A549 (cell line): ENCODE measurements at regions not wholly inside any gene's neighbourhood (a gene's known extent, or its start where the extent isn't known, plus 50 kb on each side); places are given as distances from the start of the nearest gene placed in this dataset.

Source experiments
- ATAC-seq, 2 experiments: fragments of 200-7000 bp in 1 of 2; fragments of >200 bp in 1 of 2; cut with Nextera tagmentation in 1 of 2; cut with Tn5 transposase in 1 of 2; 3 replicates each; pipeline versions ENCODE4 v1.8.0 to v1.9.1; 2018 to 2020; ENCODE audit warnings: mild to moderate bottlenecking in 1 of 2, moderate library complexity in 1 of 2
- CTCF ChIA-PET: fragments of 300-600 bp; sonication (Branson Sonifier 250); formaldehyde crosslinking; extraction: SDS; loops from one replicate; lab custom pipeline; 2021; ENCODE audit warnings: antibody characterized with exemption, inconsistent platforms; lab: Yijun Ruan, JAX
- POLR2A ChIA-PET: fragments of 350-600 bp; formaldehyde crosslinking; extraction: SDS; loops from one replicate; lab custom pipeline; 2021; ENCODE audit warnings: antibody characterized with exemption, inconsistent platforms; lab: Yijun Ruan, JAX
- DNase-seq, 2 experiments: peaks; one replicate each; pipeline versions ENCODE4 v3.0.0 to v3.0.0-alpha.2; 2011 to 2016; ENCODE audit warnings: low read depth in 1 of 2, low spot score in 1 of 2
- FAIRE-seq: peaks from 2 replicates; lab custom pipeline; 2011; peaks lifted over from hg19 to GRCh38; lab: Jason Lieb, UNC
- H3K27ac ChIP-seq, 2 experiments: fragments of >200 bp; sonication (Bioruptor Twin); formaldehyde crosslinking; 3 replicates each; pipeline ENCODE4 v1.5.1; 2016 to 2017
- H3K4me1 ChIP-seq: fragments of >200 bp; sonication (Bioruptor Twin); formaldehyde crosslinking; 3 replicates; pipeline ENCODE4 v1.6.1; 2016
- H3K4me2 ChIP-seq: fragments of >200 bp; sonication (Bioruptor Twin); formaldehyde crosslinking; 3 replicates; pipeline ENCODE4 v1.6.1; 2016
- H3K4me3 ChIP-seq: fragments of >200 bp; sonication (Bioruptor Twin); formaldehyde crosslinking; 3 replicates; pipeline ENCODE4 v1.5.1; 2016
- H3K9me3 ChIP-seq: fragments of >200 bp; sonication (Bioruptor Twin); formaldehyde crosslinking; 3 replicates; pipeline ENCODE4 v1.6.1; 2016
- CEBPB ChIP-seq, 2 experiments: fragments of >200 bp in 1 of 2; sonication (Bioruptor Twin) in 1 of 2; formaldehyde crosslinking in 1 of 2; IDR thresholded peaks; 2 replicates each; pipeline ENCODE4 v1.6.1; 2012 to 2016
- CHD4 ChIP-seq: fragments of 200-600 bp; sonication (generic); IDR thresholded peaks from 2 replicates; pipeline ENCODE4 v1.6.1; 2016; ENCODE audit warnings: antibody characterized with exemption, mild to moderate bottlenecking, borderline replicate concordance
- EHF ChIP-seq: fragments of 250-450 bp; sonication (Bioruptor Pico); IDR thresholded peaks from 2 replicates; pipeline ENCODE4 v1.5.0; 2020; ENCODE audit warnings: mild to moderate bottlenecking
- ESRRA ChIP-seq: fragments of 150-350 bp; IDR thresholded peaks from 2 replicates; pipeline ENCODE4 v1.6.1; 2014; ENCODE audit warnings: mild to moderate bottlenecking, low read length, borderline replicate concordance
- FOSB ChIP-seq: fragments of 250-450 bp; sonication (Bioruptor Pico); IDR thresholded peaks from 2 replicates; pipeline ENCODE4 v1.5.0; 2020; ENCODE audit warnings: mild to moderate bottlenecking, moderate library complexity
- GATA3 ChIP-seq: IDR thresholded peaks from 2 replicates; pipeline ENCODE4 v1.6.1; 2012; ENCODE audit warnings: borderline replicate concordance
- HDAC2 ChIP-seq: fragments of 200-600 bp; sonication (generic); IDR thresholded peaks from 2 replicates; pipeline ENCODE4 v1.6.1; 2016
- HOXA7 ChIP-seq: fragments of 250-450 bp; sonication (Bioruptor Pico); IDR thresholded peaks from 2 replicates; pipeline ENCODE4 v1.5.0; 2020; ENCODE audit warnings: mild to moderate bottlenecking, moderate library complexity
- HOXB5 ChIP-seq: fragments of 250-450 bp; sonication (Bioruptor Pico); IDR thresholded peaks from 2 replicates; pipeline ENCODE4 v1.5.0; 2020; ENCODE audit warnings: mild to moderate bottlenecking, moderate library complexity
- KDM1A ChIP-seq: fragments of 200-600 bp; sonication (generic); IDR thresholded peaks from 2 replicates; pipeline ENCODE4 v1.6.1; 2016; ENCODE audit warnings: low read depth, mild to moderate bottlenecking
- KDM5A ChIP-seq: fragments of 200-600 bp; sonication (generic); IDR thresholded peaks from 2 replicates; pipeline ENCODE4 v1.6.1; 2016; ENCODE audit warnings: antibody characterized with exemption, mild to moderate bottlenecking
- MAZ ChIP-seq: fragments of 150-350 bp; IDR thresholded peaks from 2 replicates; pipeline ENCODE4 v1.6.1; 2014; ENCODE audit warnings: antibody characterized with exemption, low read depth, low read length, borderline replicate concordance
- NFE2L2 ChIP-seq: fragments of 150-350 bp; conservative IDR thresholded peaks from 2 replicates; pipeline ENCODE4 v1.6.1; 2014; ENCODE audit warnings: low read length
- POLR2A ChIP-seq: IDR thresholded peaks from 2 replicates; pipeline ENCODE4 v1.6.1; 2012; ENCODE audit warnings: mild to moderate bottlenecking, low read length
- POLR2AphosphoS2 ChIP-seq: conservative IDR thresholded peaks from 2 replicates; pipeline ENCODE4 v1.6.1; 2012; ENCODE audit warnings: low read length, improper control_type of control experiment, inconsistent platforms
- RAD21 ChIP-seq, 2 experiments: fragments of >200 bp in 1 of 2; sonication (Bioruptor Twin) in 1 of 2; formaldehyde crosslinking in 1 of 2; IDR thresholded peaks in 1 of 2; conservative IDR thresholded peaks in 1 of 2; 2 replicates in 1 of 2; 3 replicates in 1 of 2; pipeline ENCODE4 v1.6.1; 2012 to 2018; ENCODE audit warnings: inconsistent platforms in 1 of 2
- SMC3 ChIP-seq: fragments of >200 bp; sonication (Bioruptor Twin); formaldehyde crosslinking; IDR thresholded peaks from 3 replicates; pipeline ENCODE4 v1.6.1; 2018; ENCODE audit warnings: inconsistent platforms
- SREBF2 ChIP-seq: fragments of 450-650 bp; IDR thresholded peaks from 2 replicates; pipeline ENCODE4 v1.6.1; 2014; ENCODE audit warnings: mild to moderate bottlenecking, moderate library complexity
- TFCP2L1 ChIP-seq: fragments of 250-450 bp; sonication (Bioruptor Pico); IDR thresholded peaks from 2 replicates; pipeline ENCODE4 v1.5.0; 2021; ENCODE audit warnings: mild to moderate bottlenecking
- TP53 ChIP-seq: fragments of 250-450 bp; sonication (Bioruptor Pico); IDR thresholded peaks from 2 replicates; pipeline ENCODE4 v1.5.0; 2021; ENCODE audit warnings: mild to moderate bottlenecking, moderate library complexity
- ZFP36 ChIP-seq: fragments of 450-650 bp; IDR thresholded peaks from 2 replicates; pipeline ENCODE4 v1.6.1; 2014; ENCODE audit warnings: borderline replicate concordance; ENCODE audit not compliant: partially characterized antibody
- ZNF302 ChIP-seq: fragments of 250-450 bp; sonication (Bioruptor Pico); IDR thresholded peaks from 2 replicates; pipeline ENCODE4 v1.9.0; 2021; ENCODE audit warnings: inconsistent platforms, mild to moderate bottlenecking, moderate library complexity
- WGBS: methylation state at CpG from one replicate; pipeline ENCODE4 v1.1.6; 2017; ENCODE audit errors: missing lambda C conversion rate; 5-methylcytosine and 5-hydroxymethylcytosine counted together
- TF ChIP-seq, protein P1 (sequence below): IDR thresholded peaks from 2 replicates; pipeline ENCODE4 v1.6.1; 2012; ENCODE audit warnings: low read depth, borderline replicate concordance
- TF ChIP-seq, protein P2 (sequence below): fragments of 450-650 bp; IDR thresholded peaks from 2 replicates; pipeline ENCODE4 v1.6.1; 2014; ENCODE audit warnings: antibody characterized with exemption
- TF ChIP-seq, protein P3 (sequence below): fragments of >200 bp; sonication (Bioruptor Twin); formaldehyde crosslinking; IDR thresholded peaks from 3 replicates; pipeline ENCODE4 v1.6.1; 2016
- TF ChIP-seq, protein P4 (sequence below): fragments of 250-450 bp; sonication (Bioruptor Pico); IDR thresholded peaks from 2 replicates; pipeline ENCODE4 v1.5.0; 2021; ENCODE audit warnings: mild to moderate bottlenecking, moderate library complexity, borderline replicate concordance

DNA sequence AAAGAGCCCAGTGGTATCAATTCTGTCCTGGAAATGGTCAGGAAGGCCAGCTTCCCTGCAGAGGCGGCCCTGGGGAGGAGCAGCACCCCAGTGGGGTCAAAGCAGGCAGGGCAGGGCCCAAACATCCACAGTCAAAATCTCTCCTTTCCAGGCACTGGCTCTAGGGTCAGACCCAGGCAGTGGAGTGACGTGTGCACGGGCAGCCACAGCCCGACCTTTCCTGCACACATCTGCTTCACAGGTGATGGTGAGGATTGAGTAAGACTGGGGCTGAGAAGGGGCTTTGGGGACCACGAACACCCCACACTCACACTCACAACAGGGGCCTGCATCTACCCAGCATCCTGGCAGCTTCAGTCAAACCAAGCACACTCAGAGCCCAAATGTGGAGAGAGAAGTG is 97.8 kb upstream of the GLI2 start:
- no peak for TF ChIP-seq HOXA7 (CRISPR knock-in tag)
- TF ChIP-seq, protein P1, sequence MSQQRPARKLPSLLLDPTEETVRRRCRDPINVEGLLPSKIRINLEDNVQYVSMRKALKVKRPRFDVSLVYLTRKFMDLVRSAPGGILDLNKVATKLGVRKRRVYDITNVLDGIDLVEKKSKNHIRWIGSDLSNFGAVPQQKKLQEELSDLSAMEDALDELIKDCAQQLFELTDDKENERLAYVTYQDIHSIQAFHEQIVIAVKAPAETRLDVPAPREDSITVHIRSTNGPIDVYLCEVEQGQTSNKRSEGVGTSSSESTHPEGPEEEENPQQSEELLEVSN = no peak
- no peak for TF ChIP-seq CEBPB (IDR thresholded peaks at IDR 0.05)
- no peak for TF ChIP-seq MAZ
- TF ChIP-seq TP53 = no peak
- H3K4me1 ChIP-seq = no peaks in the 10 kb centered on the region
- no peak overlapping the region for H3K27ac ChIP-seq
- no peak for DNase-seq
- 39% methylated on average over 4 of the region's 5 CpGs for WGBS
- no peak overlapping the region for H3K4me3 ChIP-seq
- ATAC-seq = no peak
- CTCF ChIA-PET = interaction anchor here (0.9 to 1.3 kb wide), 2 partner anchors 43 to 117 kb away, joined by 3 read pairs; no protein-coding TSS in a partner anchor
- POLR2A ChIA-PET = no interaction called here
- H3K9me3 ChIP-seq = no peaks in the 10 kb centered on the region
- no peak overlapping the region for H3K4me2 ChIP-seq
- FAIRE-seq = no peak

DNA sequence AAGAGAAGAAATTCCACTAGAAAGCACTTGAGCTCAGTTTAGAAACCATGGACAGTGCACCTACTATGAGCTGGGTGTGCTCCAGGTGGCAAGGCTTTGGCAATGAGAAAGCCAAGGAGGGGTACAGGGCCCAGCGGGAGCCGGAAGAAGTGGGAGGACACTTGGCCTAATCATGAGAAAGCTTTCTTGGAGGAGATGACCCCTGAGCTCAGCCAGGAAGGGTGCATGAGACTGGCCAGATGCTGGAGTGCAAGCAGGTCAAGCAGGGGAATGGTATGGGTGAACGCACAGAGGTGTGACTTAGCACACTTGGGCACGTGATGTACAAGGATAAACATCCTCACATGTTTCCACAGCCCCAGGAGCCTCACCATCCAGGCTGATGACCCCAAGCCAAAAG is 97.2 kb upstream of the GLI2 start:
- ATAC-seq (no peak), FAIRE-seq (no peak), DNase-seq (no peak)
- WGBS = 53% methylated on average over 4 of the region's 4 CpGs
- no peak for TF ChIP-seq CEBPB (IDR thresholded peaks at IDR 0.05)
- no peak overlapping the region for H3K4me3 ChIP-seq
- CTCF ChIA-PET = interaction anchor here (0.9 to 1.3 kb wide), 2 partner anchors 42 to 117 kb away, joined by 3 read pairs; no protein-coding TSS in a partner anchor
- H3K9me3 ChIP-seq = no peaks in the 10 kb centered on the region
- H3K4me1 ChIP-seq = no peaks in the 10 kb centered on the region
- H3K27ac ChIP-seq = no peak overlapping the region
- POLR2A ChIA-PET = no interaction called here
- H3K4me2 ChIP-seq = no peak overlapping the region

DNA sequence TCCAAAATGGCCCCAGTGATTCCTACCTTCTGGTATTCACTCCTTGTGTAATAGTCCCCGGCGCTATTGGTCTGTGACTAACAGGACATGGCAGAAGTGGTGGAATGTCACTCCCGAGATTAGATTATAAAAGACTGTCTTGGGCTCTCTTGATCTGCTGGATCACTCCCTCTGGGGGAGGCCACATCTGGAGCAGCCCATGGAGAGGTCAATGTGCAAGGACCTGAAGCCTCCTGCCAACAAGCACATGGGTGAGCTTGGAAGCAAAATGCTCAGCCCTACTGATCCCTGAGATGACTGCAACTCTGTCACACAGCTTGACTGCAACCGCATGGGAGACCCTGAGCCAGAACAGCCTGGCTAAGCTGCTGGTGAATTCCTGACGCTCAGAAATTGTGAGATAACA is 94.3 kb upstream of the GLI2 start:
- Histone ChIP-seq H3K4me2 (no peak overlapping the region), H3K4me3 (no peak overlapping the region), H3K27ac (no peak overlapping the region), H3K4me1 (no peaks in the 10 kb centered on the region), H3K9me3 (no peaks in the 10 kb centered on the region)
- ChIA-PET POLR2A (no interaction called here), CTCF (interaction anchor here (0.7 to 1.7 kb wide), 4 partner anchors 9 to 39 kb away, joined by 3 read pairs; no protein-coding TSS in a partner anchor)
- DNase-seq (no peak), FAIRE-seq (no peak), ATAC-seq (0 out of 6 replicates have a peak, but pooled peaks of 1 of the 2 experiments have one; percentile 30)
- TF ChIP-seq FOSB (CRISPR knock-in tag) = no peak
- TF ChIP-seq RAD21 (conservative IDR thresholded peaks at IDR 0.05 in 1 of 2, IDR thresholded peaks at IDR 0.05 in 1 of 2) = no peak
- no peak for TF ChIP-seq MAZ
- no peak for TF ChIP-seq KDM1A
- TF ChIP-seq NFE2L2 = no peak
- TF ChIP-seq HDAC2 = no peak
- no peak for TF ChIP-seq ZNF302 (CRISPR knock-in tag)
- TF ChIP-seq, protein P2, sequence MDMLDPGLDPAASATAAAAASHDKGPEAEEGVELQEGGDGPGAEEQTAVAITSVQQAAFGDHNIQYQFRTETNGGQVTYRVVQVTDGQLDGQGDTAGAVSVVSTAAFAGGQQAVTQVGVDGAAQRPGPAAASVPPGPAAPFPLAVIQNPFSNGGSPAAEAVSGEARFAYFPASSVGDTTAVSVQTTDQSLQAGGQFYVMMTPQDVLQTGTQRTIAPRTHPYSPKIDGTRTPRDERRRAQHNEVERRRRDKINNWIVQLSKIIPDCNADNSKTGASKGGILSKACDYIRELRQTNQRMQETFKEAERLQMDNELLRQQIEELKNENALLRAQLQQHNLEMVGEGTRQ = no peak
- no peak for TF ChIP-seq POLR2A
- WGBS = 30% methylated on average over 5 of the region's 5 CpGs

DNA sequence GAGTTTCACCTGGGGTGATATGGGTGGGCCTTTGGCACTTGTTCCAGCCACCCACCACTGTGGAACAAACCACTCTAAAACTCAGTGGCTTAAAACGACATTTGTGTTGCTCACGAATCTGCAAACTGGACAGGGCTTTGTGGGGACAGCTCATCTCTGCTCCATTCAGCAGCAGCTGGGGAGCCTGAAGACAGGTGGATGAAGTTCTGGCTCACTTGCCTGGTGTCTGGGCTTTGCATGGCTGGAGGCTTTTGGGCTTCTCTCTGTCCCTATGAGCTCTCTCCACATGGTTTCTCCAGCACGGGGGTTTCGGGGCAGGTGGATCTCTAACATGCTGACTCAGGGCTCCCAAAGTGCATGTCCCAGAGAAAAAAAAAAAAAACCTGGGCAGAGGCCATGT is 93.0 kb upstream of the GLI2 start:
- POLR2A ChIA-PET = no interaction called here
- H3K27ac ChIP-seq = no peak overlapping the region
- TF ChIP-seq, protein P3, sequence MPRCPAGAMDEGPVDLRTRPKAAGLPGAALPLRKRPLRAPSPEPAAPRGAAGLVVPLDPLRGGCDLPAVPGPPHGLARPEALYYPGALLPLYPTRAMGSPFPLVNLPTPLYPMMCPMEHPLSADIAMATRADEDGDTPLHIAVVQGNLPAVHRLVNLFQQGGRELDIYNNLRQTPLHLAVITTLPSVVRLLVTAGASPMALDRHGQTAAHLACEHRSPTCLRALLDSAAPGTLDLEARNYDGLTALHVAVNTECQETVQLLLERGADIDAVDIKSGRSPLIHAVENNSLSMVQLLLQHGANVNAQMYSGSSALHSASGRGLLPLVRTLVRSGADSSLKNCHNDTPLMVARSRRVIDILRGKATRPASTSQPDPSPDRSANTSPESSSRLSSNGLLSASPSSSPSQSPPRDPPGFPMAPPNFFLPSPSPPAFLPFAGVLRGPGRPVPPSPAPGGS = no peak
- TF ChIP-seq TFCP2L1 (no peak), HOXA7 (CRISPR knock-in tag) (no peak), HOXB5 (no peak), SREBF2 (no peak), KDM5A (no peak), SMC3 (no peak), ZFP36 (no peak), GATA3 (no peak), ESRRA (no peak), EHF (CRISPR knock-in tag) (no peak), CHD4 (no peak), POLR2AphosphoS2 (no peak)
- TF ChIP-seq, protein P4, sequence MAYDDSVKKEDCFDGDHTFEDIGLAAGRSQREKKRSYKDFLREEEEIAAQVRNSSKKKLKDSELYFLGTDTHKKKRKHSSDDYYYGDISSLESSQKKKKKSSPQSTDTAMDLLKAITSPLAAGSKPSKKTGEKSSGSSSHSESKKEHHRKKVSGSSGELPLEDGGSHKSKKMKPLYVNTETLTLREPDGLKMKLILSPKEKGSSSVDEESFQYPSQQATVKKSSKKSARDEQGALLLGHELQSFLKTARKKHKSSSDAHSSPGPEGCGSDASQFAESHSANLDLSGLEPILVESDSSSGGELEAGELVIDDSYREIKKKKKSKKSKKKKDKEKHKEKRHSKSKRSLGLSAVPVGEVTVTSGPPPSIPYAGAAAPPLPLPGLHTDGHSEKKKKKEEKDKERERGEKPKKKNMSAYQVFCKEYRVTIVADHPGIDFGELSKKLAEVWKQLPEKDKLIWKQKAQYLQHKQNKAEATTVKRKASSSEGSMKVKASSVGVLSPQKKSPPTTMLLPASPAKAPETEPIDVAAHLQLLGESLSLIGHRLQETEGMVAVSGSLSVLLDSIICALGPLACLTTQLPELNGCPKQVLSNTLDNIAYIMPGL (CRISPR knock-in tag) = no peak
- CTCF ChIA-PET = interaction anchor here (0.6 to 2.0 kb wide), 2 partner anchors 38 to 390 kb away, joined by 3 to 5 read pairs; partner anchors contain the start of gene RALB
- DNase-seq = no peak
- H3K4me2 ChIP-seq = no peak overlapping the region
- ATAC-seq = no peak
- H3K4me3 ChIP-seq = no peak overlapping the region
- no peak for FAIRE-seq
- H3K4me1 ChIP-seq = no peaks in the 10 kb centered on the region
- WGBS = 55% methylated on average over 4 of the region's 4 CpGs
- no peaks in the 10 kb centered on the region for H3K9me3 ChIP-seq
